SH-SY5Y (cell line): ENCODE measurements at regions not wholly inside any gene's neighbourhood (a gene's known extent, or its start where the extent isn't known, plus 50 kb on each side); places are given as distances from the start of the nearest gene placed in this dataset.

ENCODE experiments used
- GATA2 ChIP-seq: IDR thresholded peaks from 2 replicates; pipeline ENCODE4 v1.6.1; 2011; ENCODE audit warnings: mild to moderate bottlenecking, low read depth, low read length
- GATA3 ChIP-seq: IDR thresholded peaks from 2 replicates; pipeline ENCODE4 v1.6.1; 2011; ENCODE audit warnings: low read depth, mild to moderate bottlenecking, low read length, moderate library complexity

DNA sequence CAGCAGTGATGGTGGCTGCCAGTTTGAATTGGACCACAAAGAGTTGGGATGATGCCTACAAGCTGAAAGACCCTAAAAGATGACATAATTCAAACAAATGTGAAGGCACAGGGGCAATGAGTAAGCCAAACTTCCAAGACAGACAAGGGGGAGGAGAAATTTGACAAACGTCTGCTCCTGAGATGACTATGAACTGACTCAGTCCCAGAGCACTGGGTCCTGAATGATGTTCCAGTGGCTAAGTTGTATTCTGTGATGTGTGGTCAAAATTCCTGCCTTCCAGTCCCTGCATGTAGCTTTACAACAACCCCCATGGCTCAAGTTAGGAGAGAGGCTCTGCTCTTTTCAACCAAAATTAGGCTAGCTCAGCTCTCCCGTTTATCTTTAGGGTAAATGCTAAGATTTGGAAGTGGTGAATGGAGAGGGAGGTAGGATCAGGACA lies 86.1 kb upstream of the SIRPA start:
- TF ChIP-seq GATA3 (no peak), GATA2 (no peak)

DNA sequence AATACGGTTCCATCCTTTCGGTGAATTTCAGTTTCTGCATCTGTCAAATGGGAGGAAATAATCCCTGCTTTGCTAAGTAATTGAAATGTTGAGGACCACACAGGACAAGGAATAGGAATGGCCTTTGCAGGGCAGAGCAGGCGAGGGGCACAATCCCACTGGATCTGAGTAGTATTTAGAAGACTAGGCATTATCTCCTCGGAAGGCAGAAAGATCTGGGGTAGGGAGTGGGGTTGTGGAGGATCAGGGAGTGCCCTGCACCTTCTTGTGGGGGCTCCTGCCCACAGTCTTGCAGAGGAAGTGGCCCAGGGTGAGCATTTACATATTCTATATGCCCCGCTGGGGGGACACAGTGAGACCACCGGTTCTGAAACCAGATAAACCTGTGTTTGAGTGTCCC lies 87.1 kb upstream of the SIRPA start:
- no peak for TF ChIP-seq GATA3

DNA sequence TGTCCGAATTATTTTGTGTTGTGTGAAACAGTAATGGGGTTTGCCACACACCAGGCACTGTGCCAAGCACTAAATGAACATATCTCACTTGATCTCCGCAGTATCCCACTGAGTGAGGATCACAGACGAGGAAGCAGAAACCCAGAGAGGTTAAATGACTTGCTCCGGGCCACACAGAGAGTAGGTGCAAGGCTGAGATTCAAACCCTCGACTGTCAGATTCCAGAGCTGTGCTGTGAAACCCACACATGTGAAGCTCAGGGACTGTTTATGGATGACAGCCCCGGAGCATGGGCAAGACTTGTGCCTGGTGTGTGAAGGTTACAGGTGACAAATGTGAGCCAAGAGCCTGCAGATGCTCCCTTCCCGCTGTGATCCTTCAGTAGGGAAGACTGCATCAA lies 87.8 kb upstream of the SIRPA start:
- TF ChIP-seq GATA3, result no peak
- peak; percentile 67 for TF ChIP-seq GATA2

DNA sequence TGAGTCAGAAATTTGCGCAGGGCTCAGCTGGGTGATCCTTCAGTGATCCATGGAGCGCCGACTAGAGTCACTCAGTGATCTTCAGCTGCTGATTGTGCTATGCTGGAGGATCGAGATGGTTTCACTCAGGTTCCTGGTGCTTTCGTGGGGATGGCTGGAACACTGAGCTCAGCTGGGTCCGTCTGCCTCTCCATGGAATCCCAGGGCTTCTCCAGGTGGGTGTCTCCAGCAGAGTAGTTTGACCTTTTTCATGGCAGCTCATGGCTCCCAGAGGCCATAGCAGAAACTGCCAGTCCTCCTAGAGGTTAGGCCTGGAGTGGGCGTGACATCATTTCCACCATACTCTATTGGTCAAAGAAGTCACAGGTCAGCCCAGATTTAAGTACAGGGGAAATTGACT lies 88.8 kb upstream of the SIRPA start:
- TF ChIP-seq GATA2 (no peak), GATA3 (no peak)

DNA sequence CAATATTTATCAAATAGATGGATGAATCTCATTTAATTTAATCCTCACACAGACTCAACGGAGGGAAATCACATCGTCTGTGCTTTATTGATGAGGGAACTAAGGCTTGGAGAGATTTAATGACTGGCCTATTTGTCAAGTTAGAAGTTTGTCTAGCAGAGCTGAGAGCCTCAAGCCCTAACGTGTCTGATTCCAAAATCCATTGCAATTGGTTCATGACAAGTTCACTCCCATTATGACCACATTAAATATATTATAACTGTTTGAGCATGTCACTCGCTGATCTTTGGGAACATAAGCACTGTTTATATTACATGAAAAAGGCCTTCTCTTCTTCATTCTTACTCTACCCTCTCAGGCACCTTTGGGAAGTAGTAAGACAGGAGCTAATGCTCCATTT lies 89.4 kb upstream of the SIRPA start:
- TF ChIP-seq GATA3 (no peak), GATA2 (no peak)

DNA sequence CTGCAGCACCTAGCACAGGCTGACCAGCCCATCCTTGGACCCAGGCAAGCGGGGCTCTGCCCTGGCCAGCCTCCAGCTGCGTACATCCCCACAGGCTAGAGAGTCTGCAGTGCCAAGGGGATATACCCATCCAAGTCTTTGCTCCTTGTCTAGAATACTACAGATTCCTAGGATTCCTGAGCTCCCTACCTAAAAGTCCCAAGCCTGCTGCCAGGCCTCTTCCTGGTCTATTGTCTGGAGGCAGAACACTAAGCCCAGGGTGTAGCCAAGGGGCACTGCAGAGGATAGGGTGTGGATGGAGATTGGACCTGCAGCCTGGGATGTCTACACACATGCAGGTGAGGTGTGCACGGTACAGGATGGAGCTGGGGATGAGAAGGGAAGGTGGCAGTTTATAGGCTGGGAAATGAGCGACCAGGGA lies 90.0 kb upstream of the SIRPA start:
- TF ChIP-seq GATA3 (no peak), GATA2 (no peak)

DNA sequence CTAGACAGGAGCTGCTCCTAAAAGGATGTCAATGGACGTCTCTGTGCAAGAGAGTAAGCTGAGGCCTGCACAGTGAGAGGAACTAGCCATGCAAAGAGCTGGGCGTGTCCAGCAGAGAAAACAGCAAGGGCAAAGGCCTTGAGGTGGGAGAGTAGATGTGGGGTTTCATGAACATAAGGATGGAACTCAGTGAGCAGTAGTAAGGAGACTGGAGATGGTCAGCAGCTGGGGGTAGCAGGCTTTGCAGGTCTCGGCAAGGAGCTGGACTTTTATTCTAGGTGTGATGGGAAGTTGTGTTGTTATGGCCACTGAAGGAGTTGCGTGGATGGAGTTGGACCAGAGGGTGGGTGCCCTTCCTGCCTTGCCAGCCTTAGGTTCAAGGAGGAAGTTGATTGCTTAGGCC lies 90.7 kb upstream of the SIRPA start:
- TF ChIP-seq GATA2, result no peak
- TF ChIP-seq GATA3, result no peak

DNA sequence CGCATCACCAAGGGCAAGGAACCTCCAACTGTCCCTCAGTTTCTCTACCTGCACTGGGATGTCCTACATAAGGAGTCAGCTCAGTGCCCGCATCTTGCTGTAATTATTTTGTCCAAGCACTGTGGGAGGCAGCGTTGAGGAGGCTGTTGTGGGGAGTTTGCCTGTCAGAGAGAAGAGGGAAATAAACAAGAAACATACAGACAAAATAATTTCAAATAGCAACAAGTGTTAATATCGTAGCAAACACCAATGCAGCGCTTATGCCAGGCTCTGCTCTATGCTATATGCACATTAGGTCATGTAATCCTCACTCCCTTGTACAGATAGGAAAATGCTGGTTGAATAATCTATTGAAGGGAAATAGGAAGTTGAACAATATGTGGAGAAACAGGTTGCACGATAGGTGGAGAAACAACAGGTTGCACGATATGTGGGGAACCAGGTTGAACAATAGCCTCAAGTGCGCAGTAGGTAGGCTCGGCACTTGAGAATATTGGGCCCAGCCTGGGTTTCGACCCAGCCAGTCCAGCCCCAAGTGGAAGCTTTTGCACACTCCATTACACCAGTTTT lies 91.2 kb upstream of the SIRPA start:
- TF ChIP-seq GATA3 (no peak), GATA2 (no peak)

DNA sequence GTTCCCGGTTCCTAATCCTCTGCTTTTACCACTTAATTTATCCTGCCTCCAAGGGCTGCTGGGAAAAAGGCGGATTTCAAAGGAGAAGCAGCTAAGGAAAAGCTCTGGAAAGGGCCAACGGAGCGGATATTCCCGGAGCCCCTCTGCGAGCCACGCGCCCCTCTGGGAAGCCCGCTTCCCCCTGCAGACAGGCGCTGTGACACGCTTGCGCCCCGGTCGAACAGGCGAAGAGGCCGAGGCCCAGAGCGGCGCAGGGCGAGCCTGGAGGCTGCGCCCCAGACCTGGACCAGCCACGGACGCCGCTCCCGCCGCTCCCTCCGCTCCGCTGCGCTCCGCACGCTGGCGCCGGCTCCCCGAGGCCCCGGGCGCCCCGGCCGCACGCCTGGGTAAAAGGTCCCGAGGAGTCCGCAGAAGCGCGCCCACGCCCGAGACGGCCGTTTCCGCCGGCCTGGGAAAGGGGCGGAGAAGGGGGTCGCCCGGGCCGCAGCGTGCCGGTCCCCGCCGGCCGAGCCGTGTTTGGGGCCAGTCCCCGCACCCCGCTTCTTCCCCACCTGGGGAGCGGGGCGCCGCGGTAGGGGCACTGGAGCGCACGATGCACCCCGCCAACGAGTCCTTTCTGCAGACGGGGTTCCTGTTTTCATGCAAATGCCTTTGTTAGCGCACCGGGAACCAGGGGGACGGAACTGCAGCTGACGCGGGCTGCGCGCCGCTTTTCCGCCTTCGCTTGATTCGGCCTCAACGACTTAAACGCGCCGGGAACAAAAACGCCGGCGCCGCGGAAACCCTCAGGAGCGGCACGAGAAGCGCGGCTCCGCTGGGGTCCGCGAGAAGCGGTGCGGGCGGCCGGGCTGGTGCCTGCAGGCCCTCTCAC lies 91.9 kb upstream of the SIRPA start:
- TF ChIP-seq GATA3, result no peak
- TF ChIP-seq GATA2, result no peak

DNA sequence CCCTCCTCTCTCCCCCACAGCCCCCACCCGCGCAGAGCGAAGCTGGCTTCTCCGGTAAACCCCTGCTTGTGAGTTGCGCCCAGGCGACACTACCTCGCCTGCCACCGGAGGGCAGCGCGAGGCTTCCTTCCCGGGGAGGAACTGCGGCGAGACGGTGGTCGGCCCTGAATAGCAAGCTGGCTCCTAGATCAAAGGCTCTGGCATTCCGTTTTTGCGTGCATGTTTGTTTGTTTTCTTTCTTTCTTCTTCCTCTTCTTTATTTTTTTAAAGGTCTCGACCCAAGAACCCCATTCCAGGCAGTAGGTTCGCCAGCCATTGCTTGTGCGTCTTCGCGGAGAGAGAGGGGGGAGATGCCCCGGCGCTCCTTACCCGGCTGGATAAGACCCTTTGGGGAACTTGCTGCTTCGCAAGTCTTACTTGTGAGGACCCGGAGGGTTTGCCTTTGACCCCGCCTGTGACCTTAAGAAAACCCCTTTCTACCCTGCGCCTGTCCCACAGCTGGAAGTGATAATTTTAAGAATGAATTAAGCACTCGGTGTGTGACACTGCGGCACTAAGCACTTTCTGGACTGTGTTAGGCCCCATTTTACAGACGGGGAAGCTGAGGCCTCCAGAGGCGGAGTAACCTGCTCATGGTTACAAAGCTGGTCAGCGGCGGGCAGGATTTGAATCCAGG lies 92.7 kb upstream of the SIRPA start:
- TF ChIP-seq GATA2 (no peak), GATA3 (no peak)

DNA sequence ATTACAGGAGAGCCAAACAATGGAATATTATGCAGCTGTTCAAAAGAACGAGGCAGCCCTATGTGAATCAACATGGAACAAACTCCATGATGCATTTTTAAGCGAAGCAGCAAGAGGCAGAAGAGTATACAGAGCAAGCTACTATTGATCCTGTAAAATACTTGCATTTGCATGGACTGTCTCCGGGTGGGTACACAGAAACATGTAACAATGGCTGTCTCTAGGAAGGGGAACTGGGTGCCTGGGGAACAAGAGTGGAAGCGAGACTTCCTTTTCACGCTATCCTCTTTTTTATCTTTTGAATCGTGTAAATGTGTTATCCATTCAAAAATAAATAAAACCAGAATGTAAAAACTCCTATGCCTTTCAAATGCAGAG lies 93.3 kb upstream of the SIRPA start:
- no peak for TF ChIP-seq GATA2
- no peak for TF ChIP-seq GATA3

DNA sequence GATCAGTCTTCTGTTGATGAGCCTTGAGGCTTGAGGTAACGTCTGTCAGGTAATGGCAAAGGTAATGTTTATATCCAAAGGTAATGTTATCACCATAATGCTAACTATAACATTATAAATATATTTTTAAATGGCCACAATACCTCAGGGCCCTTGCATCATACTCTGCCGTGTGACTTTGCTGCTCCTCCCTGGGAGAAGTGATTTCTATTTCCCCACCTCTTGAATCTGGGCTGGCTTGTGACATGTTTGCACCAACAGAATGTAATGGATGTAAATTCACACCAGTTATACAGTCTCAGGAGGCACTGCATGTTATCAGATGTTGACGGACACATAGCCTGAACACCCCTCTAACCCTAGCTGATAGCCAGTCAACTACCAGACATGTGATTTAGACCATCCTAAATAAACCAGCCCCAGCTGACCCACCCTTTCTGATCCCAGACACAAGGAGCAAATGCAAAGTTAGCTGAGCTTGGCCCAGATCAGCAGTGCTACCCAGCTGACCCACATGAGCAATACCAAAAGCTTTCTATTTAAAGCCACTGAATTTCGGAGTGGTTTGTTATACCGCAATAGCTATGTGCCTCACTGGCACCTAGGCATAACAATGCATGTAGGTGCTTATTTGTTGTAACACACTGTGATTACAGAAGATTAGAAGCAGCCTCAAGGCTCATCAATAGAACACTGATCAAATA lies 93.8 kb upstream of the SIRPA start:
- TF ChIP-seq GATA3 (no peak), GATA2 (no peak)

DNA sequence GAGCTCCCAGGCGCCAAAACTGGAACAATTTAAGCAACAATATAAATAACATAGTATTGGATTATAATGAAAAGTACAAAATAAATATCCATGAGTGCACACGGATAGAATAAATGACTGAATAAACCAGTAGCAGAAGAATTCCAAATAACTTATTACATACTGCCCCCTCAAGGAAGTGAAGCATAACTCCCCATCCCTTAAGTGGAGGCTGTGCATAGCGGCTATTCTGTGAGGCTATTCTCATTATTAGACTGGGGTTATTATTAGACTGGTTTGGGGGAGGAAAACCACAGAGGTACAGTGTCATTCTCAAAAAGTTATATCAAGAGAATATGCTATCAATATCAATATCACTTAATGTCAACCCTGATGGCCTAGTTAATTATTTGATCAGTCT lies 94.4 kb upstream of the SIRPA start:
- TF ChIP-seq GATA2, result no peak
- TF ChIP-seq GATA3, result no peak

DNA sequence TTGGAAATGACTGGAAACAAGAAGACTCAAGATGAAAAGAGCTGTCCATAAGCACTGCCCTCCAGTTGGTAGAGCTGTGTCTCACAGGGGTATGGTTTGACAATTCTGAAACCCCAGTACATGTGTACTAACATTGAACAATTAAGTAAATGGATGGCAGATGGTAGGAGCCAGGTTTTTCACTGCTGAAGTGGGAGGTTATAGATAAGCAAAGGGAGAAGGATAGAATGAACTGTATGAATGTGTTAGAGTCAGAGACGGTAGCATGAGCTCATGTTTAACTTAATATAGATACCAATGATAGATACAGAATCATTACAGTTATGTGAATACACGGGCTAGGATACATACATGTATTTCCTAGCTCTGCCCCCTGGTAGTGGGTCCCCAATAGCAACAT lies 95.0 kb upstream of the SIRPA start:
- TF ChIP-seq GATA3 (no peak), GATA2 (no peak)

DNA sequence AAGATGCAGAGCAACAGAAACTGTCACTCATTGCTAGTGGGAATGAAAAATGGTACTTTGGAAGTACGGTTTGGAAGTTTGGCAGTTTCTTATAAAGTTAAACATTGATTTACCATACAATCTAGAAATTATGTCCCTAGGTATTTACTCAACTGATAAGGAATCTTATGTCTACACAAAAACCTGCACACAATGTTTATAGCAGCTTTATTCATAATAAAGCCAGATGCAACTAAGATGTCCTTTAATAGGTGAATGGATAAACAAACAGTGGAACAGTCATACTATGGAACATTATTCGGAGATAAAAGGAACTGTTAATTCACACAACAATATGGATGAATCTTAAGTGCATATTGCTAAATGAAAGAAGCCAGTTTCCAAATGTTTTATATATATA lies 96.2 kb upstream of the SIRPA start:
- TF ChIP-seq GATA2, result no peak
- no peak for TF ChIP-seq GATA3

DNA sequence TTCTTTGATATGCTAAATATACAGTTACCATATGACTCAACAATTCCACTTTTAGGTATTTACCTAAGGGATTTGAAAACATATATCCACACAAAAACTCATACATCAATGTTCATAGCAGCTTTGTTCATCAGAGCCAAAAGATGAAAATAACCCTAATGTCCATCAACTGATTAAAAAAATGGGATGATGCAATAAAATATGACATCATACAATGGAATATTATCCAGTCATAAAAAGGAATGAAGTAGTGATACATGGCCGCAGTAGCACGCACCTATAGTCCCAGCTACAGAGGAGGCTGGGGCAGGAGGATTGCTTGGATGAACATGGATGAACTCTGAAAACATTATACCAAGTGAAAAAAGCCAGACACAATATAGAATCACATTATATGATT lies 101.4 kb upstream of the SIRPA start:
- TF ChIP-seq GATA2 (no peak), GATA3 (no peak)

DNA sequence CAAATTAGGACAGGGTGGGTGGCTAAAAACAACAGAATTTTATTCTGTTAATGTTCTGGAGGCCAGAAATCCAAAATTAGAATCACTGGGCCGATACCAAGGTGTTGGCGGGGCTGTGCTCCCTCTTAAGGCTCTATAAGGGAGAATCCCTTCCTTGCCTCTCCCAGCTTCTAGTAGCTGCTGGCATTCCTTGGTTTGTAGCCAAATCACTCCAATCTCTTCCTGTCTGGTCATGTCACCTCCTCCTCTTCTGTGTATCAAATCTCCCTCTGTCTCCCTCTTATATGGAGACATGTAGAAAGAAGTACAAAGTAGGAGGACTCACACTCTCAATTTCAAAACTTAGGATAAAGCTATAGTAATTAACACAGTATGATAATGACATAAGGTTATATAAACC lies 102.9 kb upstream of the SIRPA start:
- TF ChIP-seq GATA3 (no peak), GATA2 (no peak)
